Stomach (tissue), 4 donors: ENCODE measurements at regions not wholly inside any gene's neighbourhood (a gene's known extent, or its start where the extent isn't known, plus 50 kb on each side); places are given as distances from the start of the nearest gene placed in this dataset.

Source experiments
- POLR2A ChIP-seq, 4 donors: fragments of 450-650 bp; IDR thresholded peaks; one replicate each; pipeline ENCODE4 v1.6.1; 2016; ENCODE audit warnings: antibody characterized with exemption in 4 of 4, control low read depth in 2 of 4, mild to moderate bottlenecking in 1 of 4, moderate library complexity in 1 of 4
- TF ChIP-seq, protein P1 (sequence below), 7 experiments: fragments of 450-650 bp in 4 of 7; fragments of 200-600 bp in 3 of 7; sonication (generic) in 3 of 7; IDR thresholded peaks; one replicate each; pipeline ENCODE4 v1.5.1; 2016 to 2019; ENCODE audit warnings: antibody characterized with exemption in 7 of 7, control low read depth in 2 of 7, mild to moderate bottlenecking in 1 of 7

DNA sequence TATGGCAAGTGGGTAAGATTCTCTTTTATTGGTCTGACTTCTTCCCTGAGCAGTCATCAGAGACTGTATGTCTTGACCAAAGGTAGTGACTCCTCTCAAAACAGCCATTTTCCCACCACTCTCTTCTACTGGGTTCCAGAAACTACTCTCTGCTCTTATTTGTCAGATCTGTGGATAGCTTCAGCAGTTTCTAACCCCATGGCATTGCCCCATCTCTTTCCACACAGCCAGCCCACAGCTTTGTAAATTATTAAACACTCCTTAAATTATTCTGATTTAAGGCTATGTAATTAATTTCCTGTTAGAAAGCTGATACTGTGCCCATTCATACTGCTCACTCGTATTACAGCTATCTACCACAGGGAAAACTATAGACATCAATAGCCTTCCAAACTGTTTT, 138.4 kb upstream of the CNR1 start:
- TF ChIP-seq, protein P1, sequence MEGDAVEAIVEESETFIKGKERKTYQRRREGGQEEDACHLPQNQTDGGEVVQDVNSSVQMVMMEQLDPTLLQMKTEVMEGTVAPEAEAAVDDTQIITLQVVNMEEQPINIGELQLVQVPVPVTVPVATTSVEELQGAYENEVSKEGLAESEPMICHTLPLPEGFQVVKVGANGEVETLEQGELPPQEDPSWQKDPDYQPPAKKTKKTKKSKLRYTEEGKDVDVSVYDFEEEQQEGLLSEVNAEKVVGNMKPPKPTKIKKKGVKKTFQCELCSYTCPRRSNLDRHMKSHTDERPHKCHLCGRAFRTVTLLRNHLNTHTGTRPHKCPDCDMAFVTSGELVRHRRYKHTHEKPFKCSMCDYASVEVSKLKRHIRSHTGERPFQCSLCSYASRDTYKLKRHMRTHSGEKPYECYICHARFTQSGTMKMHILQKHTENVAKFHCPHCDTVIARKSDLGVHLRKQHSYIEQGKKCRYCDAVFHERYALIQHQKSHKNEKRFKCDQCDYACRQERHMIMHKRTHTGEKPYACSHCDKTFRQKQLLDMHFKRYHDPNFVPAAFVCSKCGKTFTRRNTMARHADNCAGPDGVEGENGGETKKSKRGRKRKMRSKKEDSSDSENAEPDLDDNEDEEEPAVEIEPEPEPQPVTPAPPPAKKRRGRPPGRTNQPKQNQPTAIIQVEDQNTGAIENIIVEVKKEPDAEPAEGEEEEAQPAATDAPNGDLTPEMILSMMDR (IDR thresholded peaks at IDR 0.05) = no peak
- TF ChIP-seq POLR2A (IDR thresholded peaks at IDR 0.05) = no peak
